HG03378 (cell line): ENCODE measurements at regions not wholly inside any gene's neighbourhood (a gene's known extent, or its start where the extent isn't known, plus 50 kb on each side); places are given as distances from the start of the nearest gene placed in this dataset.
"Not testable (repeated sequence)": the region's sequence is repeated elsewhere in the genome, so short reads cannot be mapped to it uniquely, and the experiment has no call there.

ENCODE experiments used
- ATAC-seq: cut with Tn5 transposase; IDR thresholded peaks from one replicate; pipeline ENCODE4 v1.9.1; 2021; ENCODE audit warnings: mild to moderate bottlenecking, moderate library complexity; ENCODE audit not compliant: unreplicated experiment

GRCh38 chr4:28436191-28437080, 1575.8 kb downstream of the STIM2 start:
- no peak for ATAC-seq

- no peak for ATAC-seq
Observed at GRCh38 chr4:28443371-28443770, 1582.7 kb downstream of the STIM2 start.

GRCh38 chr4:28443801-28444412, 1583.3 kb downstream of the STIM2 start:
- no peak for ATAC-seq

- ATAC-seq: no peak
Observed at GRCh38 chr4:28444886-28445496, 1584.3 kb downstream of the STIM2 start.

- no peak for ATAC-seq
Observed at GRCh38 chr4:28449085-28449484, 1588.4 kb downstream of the STIM2 start.

GRCh38 chr4:28451346-28451745, 1590.7 kb downstream of the STIM2 start:
- ATAC-seq: no peak

- no peak for ATAC-seq
Observed at GRCh38 chr4:28462766-28463700, 1602.4 kb downstream of the STIM2 start.

- ATAC-seq: no peak
Observed at GRCh38 chr4:28464823-28465222, 1604.2 kb downstream of the STIM2 start.

- not testable (repeated sequence) for ATAC-seq
Observed at GRCh38 chr4:28466886-28467285, 1606.2 kb downstream of the STIM2 start.

- ATAC-seq: no peak
Observed at GRCh38 chr4:28469387-28469786, 1608.7 kb downstream of the STIM2 start.

GRCh38 chr4:28469886-28470285, 1609.2 kb downstream of the STIM2 start:
- no peak for ATAC-seq

- ATAC-seq: no peak
Observed at GRCh38 chr4:28475381-28475780, 1614.7 kb downstream of the STIM2 start.

- no peak for ATAC-seq
Observed at GRCh38 chr4:28479666-28480065, 1619.0 kb downstream of the STIM2 start.

- ATAC-seq: no peak
Observed at GRCh38 chr4:28481565-28481964, 1620.9 kb downstream of the STIM2 start.

GRCh38 chr4:28482580-28483270, 1622.1 kb downstream of the STIM2 start:
- ATAC-seq: no peak

- no peak for ATAC-seq
Observed at GRCh38 chr4:28488021-28488420, 1627.4 kb downstream of the STIM2 start.

- no peak for ATAC-seq
Observed at GRCh38 chr4:28490669-28491068, 1630.0 kb downstream of the STIM2 start.

GRCh38 chr4:28505064-28505463, 1644.4 kb downstream of the STIM2 start:
- ATAC-seq: no peak

- ATAC-seq: no peak
Observed at GRCh38 chr4:28508636-28509035, 1648.0 kb downstream of the STIM2 start.

GRCh38 chr4:28514766-28515165, 1654.1 kb downstream of the STIM2 start:
- not testable (repeated sequence) for ATAC-seq
